MM.1S (cell line): ENCODE measurements at regions not wholly inside any gene's neighbourhood (a gene's known extent, or its start where the extent isn't known, plus 50 kb on each side); places are given as distances from the start of the nearest gene placed in this dataset.

ENCODE experiments used
- DNase-seq: peaks from one replicate; pipeline ENCODE4 v3.0.0-alpha.2; 2015
- H2AFZ ChIP-seq: fragments of 300-600 bp; sonication (generic); 2 replicates; pipeline ENCODE4 v1.6.0; 2016; ENCODE audit warnings: antibody characterized with exemption, low read length
- H3F3A ChIP-seq: fragments of 300-600 bp; sonication (generic); 2 replicates; pipeline ENCODE4 v1.6.1; 2016; ENCODE audit warnings: mild to moderate bottlenecking, antibody characterized with exemption, low read length, moderate library complexity, mixed read lengths; ENCODE audit not compliant: insufficient read depth
- H3K27ac ChIP-seq: fragments of 300-600 bp; sonication (generic); 2 replicates; pipeline ENCODE4 v1.5.1; 2016; ENCODE audit warnings: mild to moderate bottlenecking, low read length
- H3K27me3 ChIP-seq: fragments of 300-600 bp; sonication (generic); replicated peaks from 2 replicates; pipeline ENCODE4 v1.6.0; 2016; ENCODE audit warnings: low read length; ENCODE audit not compliant: insufficient read depth
- H3K36me3 ChIP-seq: fragments of 300-600 bp; sonication (generic); replicated peaks from 2 replicates; pipeline ENCODE4 v1.6.1; 2016; ENCODE audit warnings: mild to moderate bottlenecking, low read length, mixed read lengths; ENCODE audit not compliant: insufficient read depth
- H3K4me1 ChIP-seq: fragments of 300-600 bp; sonication (generic); 2 replicates; pipeline ENCODE4 v1.6.1; 2016; ENCODE audit warnings: low read length, mixed read lengths
- H3K4me2 ChIP-seq: fragments of 300-600 bp; sonication (generic); 2 replicates; pipeline ENCODE4 v1.6.0; 2016; ENCODE audit warnings: low read depth, low read length
- H3K4me3 ChIP-seq: fragments of 300-600 bp; sonication (generic); 2 replicates; pipeline ENCODE4 v1.5.1; 2016; ENCODE audit warnings: low read length, mixed read lengths
- H3K79me2 ChIP-seq: fragments of 300-600 bp; sonication (generic); 2 replicates; pipeline ENCODE4 v1.6.1; 2016; ENCODE audit warnings: mixed run types, low read length, mixed read lengths
- H3K9ac ChIP-seq: fragments of 300-600 bp; sonication (generic); 2 replicates; pipeline ENCODE4 v1.6.1; 2016; ENCODE audit warnings: low read length, mixed read lengths
- H3K9me2 ChIP-seq: fragments of 300-600 bp; sonication (generic); replicated peaks from 2 replicates; pipeline ENCODE4 v1.6.1; 2016; ENCODE audit warnings: mild to moderate bottlenecking, low read length, mixed read lengths; ENCODE audit not compliant: insufficient read depth
- H3K9me3 ChIP-seq: fragments of 300-600 bp; sonication (generic); replicated peaks from 2 replicates; pipeline ENCODE4 v1.6.1; 2016; ENCODE audit warnings: mild to moderate bottlenecking, low read length, mixed read lengths; ENCODE audit not compliant: insufficient read depth
- H4K20me1 ChIP-seq: fragments of 300-600 bp; sonication (generic); 2 replicates; pipeline ENCODE4 v1.6.1; 2016; ENCODE audit warnings: mild to moderate bottlenecking, low read length, moderate library complexity, mixed read lengths; ENCODE audit not compliant: insufficient read depth
- EZH2 ChIP-seq: fragments of 300-600 bp; sonication (generic); optimal IDR thresholded peaks from 2 replicates; pipeline ENCODE3; 2017; ENCODE audit warnings: low read depth, mild to moderate bottlenecking, antibody characterized with exemption, low read length, mixed read lengths
- EZH2phosphoT487 ChIP-seq: fragments of 300-600 bp; sonication (generic); IDR thresholded peaks from 2 replicates; pipeline ENCODE4 v1.6.1; 2018; ENCODE audit warnings: antibody characterized with exemption, low read length
- TF ChIP-seq, protein P1 (sequence below): fragments of 300-600 bp; sonication (generic); IDR thresholded peaks from 2 replicates; pipeline ENCODE4 v1.5.1; 2016; ENCODE audit warnings: antibody characterized with exemption, low read length, mixed read lengths

GRCh38 chr18:32851936-32852335 lies 79.1 kb upstream of the KLHL14 start:
- Histone ChIP-seq H3K27ac (no peak overlapping the region), H3K36me3 (no peaks in the 10 kb centered on the region), H3K79me2 (no peaks in the 10 kb centered on the region), H3K27me3 (no peaks in the 10 kb centered on the region), H3F3A (no peaks in the 10 kb centered on the region), H3K4me3 (no peak overlapping the region), H3K9me2 (no peaks in the 10 kb centered on the region), H4K20me1 (no peaks in the 10 kb centered on the region), H3K4me2 (no peak overlapping the region), H3K4me1 (no peaks in the 10 kb centered on the region), H2AFZ (no peak overlapping the region), H3K9me3 (no peaks in the 10 kb centered on the region), H3K9ac (no peak overlapping the region)
- no peak for DNase-seq
- TF ChIP-seq, protein P1, sequence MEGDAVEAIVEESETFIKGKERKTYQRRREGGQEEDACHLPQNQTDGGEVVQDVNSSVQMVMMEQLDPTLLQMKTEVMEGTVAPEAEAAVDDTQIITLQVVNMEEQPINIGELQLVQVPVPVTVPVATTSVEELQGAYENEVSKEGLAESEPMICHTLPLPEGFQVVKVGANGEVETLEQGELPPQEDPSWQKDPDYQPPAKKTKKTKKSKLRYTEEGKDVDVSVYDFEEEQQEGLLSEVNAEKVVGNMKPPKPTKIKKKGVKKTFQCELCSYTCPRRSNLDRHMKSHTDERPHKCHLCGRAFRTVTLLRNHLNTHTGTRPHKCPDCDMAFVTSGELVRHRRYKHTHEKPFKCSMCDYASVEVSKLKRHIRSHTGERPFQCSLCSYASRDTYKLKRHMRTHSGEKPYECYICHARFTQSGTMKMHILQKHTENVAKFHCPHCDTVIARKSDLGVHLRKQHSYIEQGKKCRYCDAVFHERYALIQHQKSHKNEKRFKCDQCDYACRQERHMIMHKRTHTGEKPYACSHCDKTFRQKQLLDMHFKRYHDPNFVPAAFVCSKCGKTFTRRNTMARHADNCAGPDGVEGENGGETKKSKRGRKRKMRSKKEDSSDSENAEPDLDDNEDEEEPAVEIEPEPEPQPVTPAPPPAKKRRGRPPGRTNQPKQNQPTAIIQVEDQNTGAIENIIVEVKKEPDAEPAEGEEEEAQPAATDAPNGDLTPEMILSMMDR, result no peak
- no peak for TF ChIP-seq EZH2
- no peak for TF ChIP-seq EZH2phosphoT487

DNA sequence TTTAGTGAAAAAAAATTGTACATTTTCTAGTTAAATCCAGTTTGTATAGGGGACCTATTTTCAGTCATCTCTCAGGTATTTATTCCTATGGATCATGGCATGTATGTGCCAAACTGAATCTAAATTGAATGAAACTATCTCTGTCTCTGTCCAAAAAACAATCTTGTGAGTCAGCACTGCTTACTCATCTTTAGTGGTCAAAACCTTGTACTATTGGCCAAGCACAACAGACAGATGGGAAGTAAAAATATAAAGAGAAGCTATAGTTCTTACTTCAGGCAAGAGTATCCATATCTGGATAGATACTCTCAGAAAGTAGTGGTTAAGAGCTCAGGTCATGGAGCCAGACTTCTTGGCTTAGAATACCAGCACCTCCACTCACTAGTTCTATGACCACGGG lies 76.0 kb upstream of the KLHL14 start:
- H3K9me3 ChIP-seq, result no peaks in the 10 kb centered on the region
- no peak overlapping the region for H2AFZ ChIP-seq
- no peak overlapping the region for H3K4me3 ChIP-seq
- no peaks in the 10 kb centered on the region for H3K36me3 ChIP-seq
- no peak overlapping the region for H3K9ac ChIP-seq
- no peaks in the 10 kb centered on the region for H3K9me2 ChIP-seq
- H3K4me1 ChIP-seq, result no peaks in the 10 kb centered on the region
- H3K4me2 ChIP-seq, result no peak overlapping the region
- H3K27me3 ChIP-seq, result no peaks in the 10 kb centered on the region
- no peak overlapping the region for H3K27ac ChIP-seq
- TF ChIP-seq EZH2 (no peak), EZH2phosphoT487 (no peak)
- TF ChIP-seq, protein P1, result no peak
- H4K20me1 ChIP-seq, result no peaks in the 10 kb centered on the region
- DNase-seq, result no peak
- H3F3A ChIP-seq, result no peaks in the 10 kb centered on the region
- H3K79me2 ChIP-seq, result no peaks in the 10 kb centered on the region

GRCh38 chr18:32847691-32848090 lies 74.9 kb upstream of the KLHL14 start:
- Histone ChIP-seq H3K79me2 (no peaks in the 10 kb centered on the region), H3K4me2 (no peak overlapping the region), H3K9ac (no peak overlapping the region), H4K20me1 (no peaks in the 10 kb centered on the region), H3K9me3 (no peaks in the 10 kb centered on the region), H3K36me3 (no peaks in the 10 kb centered on the region), H3K27me3 (no peaks in the 10 kb centered on the region), H2AFZ (no peak overlapping the region), H3K27ac (no peak overlapping the region), H3K4me1 (no peaks in the 10 kb centered on the region), H3K4me3 (no peak overlapping the region), H3F3A (no peaks in the 10 kb centered on the region), H3K9me2 (no peaks in the 10 kb centered on the region)
- TF ChIP-seq EZH2 (no peak), EZH2phosphoT487 (no peak)
- TF ChIP-seq, protein P1, result no peak
- no peak for DNase-seq

- Histone ChIP-seq H3K4me3 (no peak overlapping the region), H2AFZ (no peak overlapping the region), H4K20me1 (no peaks in the 10 kb centered on the region), H3F3A (no peaks in the 10 kb centered on the region), H3K9me2 (no peaks in the 10 kb centered on the region), H3K27me3 (no peaks in the 10 kb centered on the region), H3K4me1 (no peaks in the 10 kb centered on the region), H3K9ac (no peak overlapping the region), H3K36me3 (no peaks in the 10 kb centered on the region), H3K79me2 (no peaks in the 10 kb centered on the region), H3K27ac (no peak overlapping the region), H3K4me2 (no peak overlapping the region), H3K9me3 (no peaks in the 10 kb centered on the region)
- TF ChIP-seq EZH2phosphoT487 (no peak), EZH2 (no peak)
- TF ChIP-seq, protein P1, result no peak
- DNase-seq, result no peak
Observed at GRCh38 chr18:32846896-32847295, 74.1 kb upstream of the KLHL14 start.
